Right lobe of liver (tissue), 4 donors: ENCODE measurements at regions not wholly inside any gene's neighbourhood (a gene's known extent, or its start where the extent isn't known, plus 50 kb on each side); places are given as distances from the start of the nearest gene placed in this dataset.

Experiments used
- CTCF ChIP-seq, 4 donors: fragments of 200-600 bp in 3 of 4; fragments of 450-650 bp in 1 of 4; IDR thresholded peaks; one replicate each; pipeline versions ENCODE4 v1.5.1 to v1.8.0; 2016 to 2022; ENCODE audit warnings: antibody characterized with exemption in 4 of 4, mild to moderate bottlenecking in 2 of 4
- POLR2A ChIP-seq: fragments of 450-650 bp; IDR thresholded peaks from one replicate; pipeline ENCODE4 v1.6.1; 2017; ENCODE audit warnings: antibody characterized with exemption, mild to moderate bottlenecking
- donor health status: DM: no; HTN: no; CAD: no.
- donor health status: DM: no; HTN: no; CAD: no.
- donor health status: DM: no; HTN: yes; CAD: no.

- TF ChIP-seq CTCF (IDR thresholded peaks at IDR 0.05) (no peak), POLR2A (no peak)
These were observed 171.8 kb upstream of the S1PR3 start for GRCh38 chr9:88819476-88819875.
